Astrocyte of the cerebellum (primary cell): ENCODE measurements at regions not wholly inside any gene's neighbourhood (a gene's known extent, or its start where the extent isn't known, plus 50 kb on each side); places are given as distances from the start of the nearest gene placed in this dataset.

Experiments
- DNase-seq: peaks from one replicate; pipeline ENCODE4 v3.0.0-alpha.2; 2011; ENCODE audit warnings: low read depth
- H3K4me3 ChIP-seq: 2 replicates; pipeline ENCODE4 v1.5.1; 2011; ENCODE audit warnings: mild to moderate bottlenecking, low read depth, low read length, moderate library complexity
- in situ Hi-C: cut with HindIII; loops from 2 replicates; pipeline ENCODE4 v1.10.0; 2017; ENCODE audit warnings: low sequenced_read_pairs
- TF ChIP-seq, protein P1 (sequence below): IDR thresholded peaks from 2 replicates; pipeline ENCODE4 v1.5.1; 2012; ENCODE audit warnings: low read length, low read depth, moderate library complexity, mild to moderate bottlenecking; ENCODE audit errors: missing control alignments

DNA sequence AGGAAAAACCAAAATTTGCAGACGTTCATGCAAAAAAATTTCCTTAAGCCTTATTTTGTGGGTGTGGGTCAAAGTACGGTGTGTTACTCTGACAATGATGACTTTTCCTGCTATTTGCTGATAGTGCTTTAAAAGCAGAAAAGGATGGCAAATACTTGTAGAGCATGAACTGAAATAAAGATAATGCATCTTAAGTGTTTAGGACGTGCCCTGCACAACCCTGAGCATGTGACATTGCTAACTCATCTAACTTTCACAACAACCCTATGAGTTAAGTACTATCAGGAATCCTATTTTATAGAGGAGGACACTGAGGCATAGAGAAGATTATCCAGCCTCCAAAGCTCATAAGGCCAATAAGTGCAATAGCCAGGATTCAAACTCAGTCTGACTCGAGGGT is 143.3 kb downstream of the RNF152 start:
- TF ChIP-seq, protein P1, sequence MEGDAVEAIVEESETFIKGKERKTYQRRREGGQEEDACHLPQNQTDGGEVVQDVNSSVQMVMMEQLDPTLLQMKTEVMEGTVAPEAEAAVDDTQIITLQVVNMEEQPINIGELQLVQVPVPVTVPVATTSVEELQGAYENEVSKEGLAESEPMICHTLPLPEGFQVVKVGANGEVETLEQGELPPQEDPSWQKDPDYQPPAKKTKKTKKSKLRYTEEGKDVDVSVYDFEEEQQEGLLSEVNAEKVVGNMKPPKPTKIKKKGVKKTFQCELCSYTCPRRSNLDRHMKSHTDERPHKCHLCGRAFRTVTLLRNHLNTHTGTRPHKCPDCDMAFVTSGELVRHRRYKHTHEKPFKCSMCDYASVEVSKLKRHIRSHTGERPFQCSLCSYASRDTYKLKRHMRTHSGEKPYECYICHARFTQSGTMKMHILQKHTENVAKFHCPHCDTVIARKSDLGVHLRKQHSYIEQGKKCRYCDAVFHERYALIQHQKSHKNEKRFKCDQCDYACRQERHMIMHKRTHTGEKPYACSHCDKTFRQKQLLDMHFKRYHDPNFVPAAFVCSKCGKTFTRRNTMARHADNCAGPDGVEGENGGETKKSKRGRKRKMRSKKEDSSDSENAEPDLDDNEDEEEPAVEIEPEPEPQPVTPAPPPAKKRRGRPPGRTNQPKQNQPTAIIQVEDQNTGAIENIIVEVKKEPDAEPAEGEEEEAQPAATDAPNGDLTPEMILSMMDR: no peak
- in situ Hi-C loops: no loop called here
- no peak overlapping the region for H3K4me3 ChIP-seq
- DNase-seq: no peak

DNA sequence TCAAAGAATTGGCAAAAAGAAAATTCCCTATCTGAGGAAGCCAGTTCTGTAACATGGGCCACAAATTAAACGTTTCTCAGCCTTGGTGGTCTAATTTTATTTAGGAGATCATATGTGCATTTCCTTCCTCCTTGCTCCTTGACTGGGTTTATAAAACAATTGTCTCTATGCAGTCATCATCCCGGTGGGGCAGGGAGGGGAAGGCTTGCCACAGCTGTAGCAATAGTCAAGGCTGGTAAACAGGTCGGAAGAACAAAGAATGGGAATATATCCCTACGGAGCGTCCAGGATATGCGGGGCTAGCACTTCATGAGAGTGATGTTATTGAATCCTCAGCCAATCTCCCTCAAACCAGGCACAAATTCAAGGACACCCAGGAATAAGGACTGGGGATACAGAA is 143.8 kb downstream of the RNF152 start:
- H3K4me3 ChIP-seq: no peak overlapping the region
- TF ChIP-seq, protein P1: no peak
- in situ Hi-C loops: no loop called here
- DNase-seq: no peak

DNA sequence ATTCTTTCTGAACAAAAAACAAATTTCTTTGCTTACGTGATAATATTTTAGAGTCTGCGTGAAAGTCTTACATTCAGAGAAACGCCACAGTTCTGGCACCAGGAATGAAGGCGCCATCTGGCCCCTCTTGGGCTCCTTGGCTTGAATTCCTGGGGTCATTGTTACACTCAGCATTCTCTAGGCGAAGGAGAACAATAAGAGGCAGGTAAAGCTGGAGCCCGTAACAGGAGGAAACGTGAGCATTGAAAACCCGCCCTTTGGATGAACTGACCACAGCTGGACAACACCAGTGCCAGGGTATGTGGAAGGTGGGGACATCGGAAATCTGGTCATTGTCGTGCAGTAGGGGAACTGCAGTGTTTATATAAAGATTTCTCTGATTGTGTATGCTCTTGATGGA is 144.8 kb downstream of the RNF152 start:
- TF ChIP-seq, protein P1: no peak
- in situ Hi-C loops: no loop called here
- DNase-seq: no peak
- H3K4me3 ChIP-seq: no peak overlapping the region

DNA sequence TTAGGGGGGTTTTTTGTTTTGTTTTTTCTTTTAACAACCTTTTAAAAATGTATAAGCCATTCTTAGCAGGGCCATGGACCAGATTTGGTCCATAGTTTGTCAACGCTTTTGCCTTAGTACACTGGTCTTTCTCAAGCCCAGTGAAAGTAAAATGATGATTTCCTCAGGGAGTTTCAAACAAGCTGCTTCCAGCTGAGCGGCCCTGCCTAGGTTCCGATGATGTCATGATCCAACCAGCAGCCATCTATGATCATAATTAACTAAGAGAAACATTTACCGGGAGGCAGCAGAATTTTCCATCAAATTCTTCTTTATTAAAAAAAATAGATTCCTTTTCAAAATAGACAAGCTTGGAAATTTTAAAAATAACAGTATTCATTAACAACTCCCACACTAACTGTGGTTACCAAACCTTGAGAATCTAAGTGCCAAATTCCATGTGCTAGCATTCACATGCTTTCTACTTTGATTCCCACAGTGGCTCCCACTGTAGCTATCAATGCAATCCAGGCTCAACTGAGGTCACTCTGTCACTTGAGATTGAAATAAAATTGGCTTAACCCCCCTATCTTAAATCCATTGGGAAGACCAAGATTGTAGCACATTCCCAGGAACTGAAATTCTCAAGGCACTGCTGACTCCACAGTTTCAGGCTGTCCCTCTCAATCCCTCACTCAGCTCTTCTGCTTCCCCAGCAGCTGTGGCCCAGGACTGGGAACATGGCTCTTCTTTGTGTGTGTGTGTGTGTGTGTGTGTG is 148.9 kb downstream of the RNF152 start:
- in situ Hi-C loops: no loop called here
- H3K4me3 ChIP-seq: no peak overlapping the region
- TF ChIP-seq, protein P1: no peak
- DNase-seq: no peak

DNA sequence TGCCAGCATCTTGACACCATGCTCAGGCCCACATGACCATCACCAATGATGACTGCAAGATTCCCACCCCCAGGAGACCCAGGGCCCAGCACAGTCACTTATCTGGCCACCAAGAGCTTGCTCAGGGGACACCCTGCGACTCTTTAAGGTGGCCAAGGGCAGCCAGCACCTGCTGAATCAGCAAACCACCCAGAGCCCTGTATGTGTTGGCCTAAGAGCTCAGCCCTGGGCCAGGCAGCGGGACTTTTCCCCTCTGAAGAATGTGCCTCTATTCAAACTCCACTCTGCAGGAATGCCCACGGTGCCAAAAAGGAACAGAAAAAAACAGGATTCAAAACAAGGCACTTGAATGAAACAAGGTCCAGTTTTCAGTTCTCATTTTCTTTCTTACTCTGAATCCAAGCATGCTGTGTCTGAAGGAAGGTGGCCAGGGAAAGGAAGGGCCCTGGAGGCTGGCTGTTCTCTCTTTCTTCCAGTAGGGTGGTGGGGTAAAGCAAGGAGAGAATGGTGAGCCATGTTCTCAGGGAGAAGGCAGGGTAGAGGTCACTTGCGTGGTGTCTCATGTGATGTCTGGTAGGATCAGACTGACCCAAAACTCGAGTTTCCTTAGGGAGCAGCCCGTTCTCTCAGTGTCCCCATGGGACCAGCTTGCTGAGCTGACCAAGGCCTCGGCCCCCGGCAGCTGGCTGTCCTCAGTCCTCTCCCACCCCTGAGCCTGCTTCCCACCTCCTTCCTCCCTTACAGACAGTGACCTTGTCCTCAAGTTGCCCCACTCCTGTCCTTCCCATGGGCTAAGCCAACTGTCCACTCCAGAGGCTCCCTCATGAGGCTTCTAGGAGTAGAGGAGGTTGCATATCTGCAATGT is 150.0 kb downstream of the RNF152 start:
- in situ Hi-C loops: no loop called here
- no peak for DNase-seq
- TF ChIP-seq, protein P1: no peak
- no peak overlapping the region for H3K4me3 ChIP-seq

DNA sequence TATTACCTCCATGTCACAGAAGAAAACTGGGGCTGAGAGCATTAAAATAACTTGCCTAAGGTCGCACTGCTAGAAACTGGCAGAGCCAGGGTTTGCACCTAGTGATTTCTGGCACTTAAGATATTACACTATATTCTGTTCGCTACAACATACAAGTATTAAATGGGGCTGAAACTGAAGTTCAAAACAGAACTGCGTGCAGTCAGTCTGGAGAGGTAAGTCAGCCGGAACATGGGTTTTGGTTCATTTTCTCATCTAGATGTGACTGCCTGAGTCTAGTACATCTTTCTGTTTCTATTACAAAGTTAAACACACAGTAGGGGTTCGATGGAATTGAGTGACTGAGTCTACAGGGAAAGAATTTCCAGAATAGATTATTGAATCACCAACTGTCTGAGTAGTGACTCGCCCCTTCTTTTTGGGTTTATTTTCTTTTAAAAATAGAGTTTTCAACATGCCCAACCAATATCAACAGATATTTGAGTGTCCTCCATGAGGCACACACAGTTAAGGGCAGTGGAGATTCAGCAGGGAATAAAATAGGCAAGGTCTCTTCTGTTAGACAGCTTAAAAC is 150.8 kb downstream of the RNF152 start:
- TF ChIP-seq, protein P1: no peak
- no peak overlapping the region for H3K4me3 ChIP-seq
- DNase-seq: no peak
- in situ Hi-C loops: no loop called here
